ENCODE measurements at regions not wholly inside any gene's neighbourhood (a gene's known extent, or its start where the extent isn't known, plus 50 kb on each side); places are given as distances from the start of the nearest gene placed in this dataset.

GRCh38 chr12:24630446-24630845 lies 318.5 kb downstream of the BCAT1 start:
- TF ChIP-seq YY1 (IDR thresholded peaks at IDR 0.05; ENCODE audit: low read depth) (no peak), CEBPB (IDR thresholded peaks at IDR 0.05) (no peak)

Data from Ishikawa (cell line).